ENCODE measurements at regions not wholly inside any gene's neighbourhood (a gene's known extent, or its start where the extent isn't known, plus 50 kb on each side); places are given as distances from the start of the nearest gene placed in this dataset.

- DNase-seq, result no peak
These were observed 129.0 kb upstream of the CAMK1G start for GRCh38 chr1:209454340-209454994.

DNA sequence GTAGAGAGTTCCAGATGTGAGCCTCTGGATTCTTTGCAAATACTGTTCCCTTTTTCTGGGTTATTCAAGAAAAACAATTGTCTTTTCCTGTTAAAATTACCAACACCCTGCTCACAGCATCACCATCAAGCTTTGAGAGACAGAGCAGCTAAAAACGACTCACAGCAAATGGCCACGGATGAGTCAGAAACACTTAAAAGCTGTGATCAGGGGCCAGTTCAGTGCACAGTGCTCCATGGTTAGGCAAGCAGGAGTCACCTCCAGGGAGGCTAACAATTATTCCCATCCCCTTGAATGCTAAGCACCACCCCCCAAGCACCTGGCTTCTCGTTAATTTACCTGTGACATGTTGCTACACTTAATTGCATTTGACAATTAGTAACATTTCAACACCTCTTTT, 128.4 kb upstream of the CAMK1G start:
- DNase-seq, result no peak

DNA sequence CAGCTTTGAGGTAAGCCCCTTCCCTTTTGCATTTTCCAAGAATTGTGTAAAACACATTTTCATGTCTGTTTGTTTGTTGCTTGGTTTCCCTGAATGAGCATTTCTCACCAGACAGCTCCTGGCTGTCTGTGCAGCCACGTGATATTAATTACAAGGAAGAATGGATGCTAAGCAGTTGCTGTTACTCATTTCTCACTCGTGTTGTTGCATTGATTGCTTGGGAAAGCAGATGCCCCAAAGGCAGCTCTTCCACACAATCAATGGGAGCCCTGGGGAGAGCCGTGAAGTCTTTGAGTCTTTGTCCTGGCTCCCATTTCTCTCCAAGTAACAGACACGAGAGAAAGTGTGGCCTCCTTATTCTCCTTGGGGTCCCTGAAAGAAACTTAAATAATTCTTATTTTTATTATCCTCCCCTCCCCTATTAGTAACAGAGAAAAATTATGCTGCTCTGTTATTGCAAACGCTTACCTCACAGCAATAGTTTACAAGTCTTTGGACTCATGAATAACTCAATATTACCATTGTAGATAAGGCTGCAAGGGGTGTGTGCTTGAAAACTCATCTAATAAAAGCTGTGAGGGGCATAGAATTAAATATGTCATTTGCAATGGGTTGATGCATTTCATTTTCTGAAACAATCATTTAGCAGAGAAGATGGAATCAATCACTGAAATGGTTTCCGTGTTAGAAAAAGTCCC, 127.7 kb upstream of the CAMK1G start:
- no peak for DNase-seq

GRCh38 chr1:209456878-209457277, 126.6 kb upstream of the CAMK1G start:
- no peak for DNase-seq

DNA sequence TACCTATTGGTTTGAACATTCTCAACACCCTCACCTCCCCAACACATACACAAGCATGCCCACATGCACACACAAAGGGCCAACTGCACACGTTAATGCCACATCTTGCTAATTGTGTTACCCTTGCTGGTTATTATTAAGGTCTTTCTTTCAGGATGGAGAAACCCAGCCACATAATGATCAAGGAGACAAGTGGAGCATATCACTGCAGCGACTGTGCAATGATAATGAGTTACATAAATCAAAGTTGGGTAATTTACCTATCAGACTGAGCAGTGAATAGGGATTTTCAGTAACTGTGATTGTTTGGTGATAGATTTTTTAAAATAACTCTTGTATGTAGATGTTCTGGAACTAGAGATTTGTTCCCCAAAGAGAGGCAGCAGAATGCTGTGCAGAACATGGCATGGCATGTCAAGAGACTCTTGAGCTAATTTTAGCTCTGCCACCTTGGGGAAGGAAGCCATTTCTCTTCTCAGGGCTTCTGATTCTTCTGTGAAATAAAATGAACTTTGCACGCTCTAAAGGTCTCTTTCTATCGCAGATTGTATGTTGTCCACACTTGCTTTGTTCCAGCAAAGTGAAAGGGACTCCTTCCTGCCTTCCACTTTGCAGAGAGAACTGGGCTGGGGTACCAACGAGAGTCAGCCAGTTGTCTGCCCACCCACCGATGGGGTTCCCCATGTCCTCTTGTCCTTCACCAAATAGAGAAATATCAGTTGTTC, 126.0 kb upstream of the CAMK1G start:
- DNase-seq, result no peak

DNA sequence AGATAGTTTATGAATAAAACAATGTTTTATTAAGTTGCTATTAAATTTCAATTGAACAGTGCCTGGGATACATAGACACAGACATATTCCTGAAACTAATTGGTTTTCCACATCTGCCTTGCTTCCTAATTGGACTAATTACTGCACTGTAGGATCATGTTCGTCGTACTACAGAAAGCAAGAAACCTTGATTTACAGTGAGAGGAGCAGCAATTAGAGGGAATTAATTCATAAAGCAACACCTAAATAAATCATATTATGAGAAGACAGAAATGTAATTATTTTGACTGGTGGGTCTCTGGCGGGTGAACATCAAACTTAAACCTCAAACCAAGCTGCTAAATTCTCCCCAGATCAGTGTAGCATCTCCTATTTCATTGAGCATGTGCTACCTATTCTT, 124.6 kb upstream of the CAMK1G start:
- no peak for DNase-seq

- no peak for DNase-seq
These were observed 122.3 kb upstream of the CAMK1G start for GRCh38 chr1:209461168-209461567.

DNA sequence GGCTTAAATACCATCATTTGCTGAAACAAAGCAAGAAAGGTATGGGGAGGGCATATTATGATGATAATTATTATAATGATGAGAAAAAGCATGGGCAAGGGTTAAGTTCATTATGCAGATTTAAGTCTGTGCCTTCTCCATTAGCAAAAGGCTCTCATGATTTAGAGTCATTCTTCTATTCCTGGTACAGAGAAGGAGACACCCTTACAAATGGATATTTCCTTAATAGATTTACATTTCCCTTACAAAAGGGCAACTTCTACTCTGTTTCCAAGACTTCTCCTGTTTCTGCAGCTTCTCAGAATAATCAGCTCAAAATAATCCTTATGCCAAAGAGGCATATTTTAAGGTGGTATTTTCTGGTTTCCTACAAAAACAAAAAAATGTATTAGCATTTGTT, 121.1 kb upstream of the CAMK1G start:
- no peak for DNase-seq

DNA sequence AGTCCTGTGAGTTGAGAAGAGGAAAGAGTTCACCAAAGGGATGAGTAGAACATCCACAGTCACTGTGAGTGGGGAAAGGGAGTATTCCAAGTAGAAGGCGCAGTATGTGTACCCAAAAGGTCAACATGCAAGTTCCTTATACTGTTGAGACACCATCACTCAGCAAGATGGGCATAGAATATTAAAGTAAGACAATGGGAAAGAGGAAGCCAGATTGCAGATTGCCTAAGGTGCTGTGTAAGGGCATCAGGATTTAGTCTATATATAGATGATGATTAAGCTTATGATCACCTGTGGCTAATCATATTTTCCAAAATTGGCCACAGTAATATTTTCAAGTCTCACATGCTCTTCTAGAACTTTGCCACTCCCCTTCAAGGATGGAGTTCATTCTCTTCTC, 120.1 kb upstream of the CAMK1G start:
- no peak for DNase-seq

GRCh38 chr1:209473025-209473424, 110.5 kb upstream of the CAMK1G start:
- no peak for DNase-seq

DNA sequence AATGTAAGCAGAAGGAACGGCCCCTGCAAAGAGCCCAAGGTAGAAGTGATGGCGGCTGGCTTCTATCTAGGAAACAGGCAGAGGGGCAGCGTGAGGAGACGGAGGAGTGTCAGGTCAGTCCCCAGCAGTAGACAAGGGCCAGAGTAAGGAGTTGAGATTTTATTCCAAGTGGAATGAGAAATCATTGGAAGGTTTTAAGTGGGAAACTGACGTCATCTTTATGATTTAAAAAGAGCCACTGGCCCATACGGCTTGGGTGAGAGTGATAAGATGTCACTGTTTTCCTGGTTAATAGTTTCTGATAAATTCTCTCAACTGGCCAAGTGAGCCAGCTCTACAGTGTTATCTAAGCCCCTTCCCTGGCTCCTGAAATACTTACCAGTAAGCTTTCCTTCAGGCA, 103.2 kb upstream of the CAMK1G start:
- DNase-seq, result no peak

- no peak for DNase-seq
These were observed 99.8 kb upstream of the CAMK1G start for GRCh38 chr1:209483691-209484090.

DNA sequence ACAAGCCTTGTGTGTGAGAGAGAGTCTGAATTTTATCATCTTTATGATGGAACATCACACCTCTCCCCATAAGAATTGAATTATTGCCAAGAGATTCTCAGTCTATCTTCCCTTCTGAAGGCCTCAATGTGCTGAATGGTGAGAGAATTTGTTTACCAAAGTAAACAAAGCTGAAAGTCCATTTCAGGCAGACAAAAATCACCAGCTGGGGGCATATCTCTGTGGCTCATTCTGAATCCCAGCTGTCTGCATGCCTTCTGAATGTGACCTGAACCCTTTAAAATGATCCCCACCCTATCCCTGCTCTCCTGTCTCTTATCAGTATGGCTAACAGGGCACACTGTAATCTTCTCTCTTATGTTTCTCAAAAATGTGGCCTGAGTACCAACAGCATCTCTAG, 99.1 kb upstream of the CAMK1G start:
- no peak for DNase-seq

- no peak for DNase-seq
These were observed 98.3 kb upstream of the CAMK1G start for GRCh38 chr1:209485167-209485566.

- no peak for DNase-seq
These were observed 97.8 kb upstream of the CAMK1G start for GRCh38 chr1:209485751-209486150.

GRCh38 chr1:209486861-209487593, 96.5 kb upstream of the CAMK1G start:
- DNase-seq, result no peak

DNA sequence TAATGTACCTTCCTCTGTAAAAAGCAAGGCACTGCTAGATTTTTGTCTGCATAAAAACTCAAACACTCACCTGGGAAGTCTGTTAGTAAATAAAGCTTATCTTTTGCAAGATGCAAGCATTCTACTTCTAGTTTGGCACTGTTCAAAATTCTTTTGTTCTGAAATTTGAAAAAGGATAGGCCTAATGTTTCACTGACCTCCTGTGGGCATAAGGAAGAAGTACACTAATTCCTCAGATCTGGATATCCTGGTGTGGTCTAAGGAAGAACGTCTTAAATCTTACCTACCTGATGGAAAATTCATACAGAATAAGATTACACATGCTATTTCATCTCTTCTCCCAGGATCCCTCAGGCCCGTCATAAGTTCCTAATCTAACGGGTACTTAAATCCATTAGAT, 93.5 kb upstream of the CAMK1G start:
- DNase-seq, result no peak

GRCh38 chr1:209491031-209491430, 92.5 kb upstream of the CAMK1G start:
- no peak for DNase-seq

- DNase-seq, result no peak
These were observed 92.0 kb upstream of the CAMK1G start for GRCh38 chr1:209491496-209491895.

DNA sequence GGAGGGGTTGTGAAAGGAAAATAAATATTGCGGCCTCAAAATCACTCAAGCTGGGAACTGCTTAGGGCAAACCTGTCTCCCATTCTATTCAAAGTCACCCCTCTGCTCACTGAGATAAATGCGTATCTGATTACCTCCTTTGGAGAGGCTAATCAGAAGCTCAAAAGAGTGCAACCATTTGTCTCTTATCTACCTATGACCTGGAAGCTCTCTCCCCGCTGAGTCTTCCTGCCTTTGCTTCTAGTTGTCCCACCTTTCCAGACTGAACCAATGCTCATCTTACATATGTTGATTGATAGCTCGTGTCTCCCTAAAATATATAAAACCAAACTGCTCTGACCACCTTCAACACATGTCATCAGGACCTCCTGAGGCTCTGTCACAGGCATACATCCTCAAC, 91.6 kb upstream of the CAMK1G start:
- no peak for DNase-seq

- DNase-seq, result no peak
These were observed 90.0 kb upstream of the CAMK1G start for GRCh38 chr1:209493559-209493958.

DNA sequence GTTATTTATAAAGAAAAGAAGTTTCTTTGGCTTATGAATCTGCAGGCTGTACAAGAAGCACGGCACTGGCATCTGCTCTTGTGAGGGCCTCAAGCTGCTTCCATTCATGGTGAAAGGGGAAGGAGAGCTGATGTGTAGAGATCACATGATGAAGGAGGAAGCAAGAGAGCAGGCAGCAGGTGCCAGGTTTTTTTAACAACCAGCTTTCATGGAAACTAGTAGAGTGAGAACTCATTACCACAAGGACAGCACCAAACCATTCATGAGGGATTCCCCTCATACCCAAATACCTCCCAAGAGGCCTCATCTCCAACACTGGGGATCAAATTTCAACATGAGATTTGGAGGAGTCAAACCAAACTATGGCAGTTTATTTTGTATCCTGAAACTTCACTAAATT, 85.8 kb upstream of the CAMK1G start:
- no peak for DNase-seq

DNA sequence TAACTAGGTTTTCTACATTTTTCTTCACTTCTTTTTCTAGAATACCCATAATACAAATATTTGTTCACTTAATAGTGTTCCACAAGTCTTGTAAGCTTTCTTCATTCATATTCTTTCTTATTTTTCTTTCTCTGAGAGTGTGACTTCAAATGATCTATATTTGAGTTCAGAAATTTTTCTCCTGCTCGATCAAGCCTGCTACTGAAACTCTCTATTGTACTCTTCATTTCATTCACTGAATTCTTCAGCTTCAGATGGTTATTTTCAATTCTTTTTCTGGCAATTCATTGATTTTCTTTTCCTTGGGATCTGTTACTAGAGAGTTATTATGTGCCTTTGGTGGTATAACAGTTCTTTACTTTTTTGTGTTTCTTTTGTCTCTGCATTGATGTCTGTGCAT, 82.5 kb upstream of the CAMK1G start:
- no peak for DNase-seq

DNA sequence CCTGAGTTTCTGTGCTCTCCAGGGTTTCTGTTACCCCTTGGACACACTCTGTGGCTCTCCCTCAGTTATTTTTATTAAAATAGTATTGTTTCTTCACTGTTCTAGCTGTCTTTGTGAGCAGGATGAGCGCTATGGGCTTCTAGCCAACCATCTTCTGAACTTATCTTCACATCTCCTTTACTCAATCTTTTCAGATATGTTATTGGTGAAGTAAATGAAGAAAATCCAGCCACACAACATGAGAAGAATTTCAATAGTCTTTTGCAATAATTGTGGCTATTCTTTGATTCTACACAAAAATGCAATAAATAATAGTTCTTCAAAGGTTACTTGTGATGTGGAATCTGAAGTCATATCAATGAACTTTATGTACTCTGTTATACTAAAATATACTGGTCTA, 80.3 kb upstream of the CAMK1G start:
- no peak for DNase-seq
